H9 (cell line): ENCODE measurements at regions not wholly inside any gene's neighbourhood (a gene's known extent, or its start where the extent isn't known, plus 50 kb on each side); places are given as distances from the start of the nearest gene placed in this dataset.

Source experiments
- DNase-seq: peaks from one replicate; pipeline ENCODE4 v3.0.0-alpha.2; 2017
- H2AFZ ChIP-seq: one replicate; pipeline ENCODE4 v1.6.1; 2013; ENCODE audit warnings: mild to moderate bottlenecking, low read length, control low read depth, moderate library complexity
- H2AK5ac ChIP-seq: 2 replicates; pipeline ENCODE4 v1.6.1; 2013; ENCODE audit warnings: low read length, control low read depth, mixed read lengths; ENCODE audit not compliant: insufficient read length
- H2BK120ac ChIP-seq: one replicate; pipeline ENCODE4 v1.6.1; 2013; ENCODE audit warnings: low read depth, mild to moderate bottlenecking, low read length, control low read depth, inconsistent platforms; ENCODE audit not compliant: poor library complexity, severe bottlenecking
- H2BK12ac ChIP-seq: 2 replicates; pipeline ENCODE4 v1.6.1; 2013; ENCODE audit warnings: low read length, control low read depth, mixed read lengths, low read depth; ENCODE audit not compliant: insufficient read length
- H2BK15ac ChIP-seq: 2 replicates; pipeline ENCODE4 v1.6.1; 2013; ENCODE audit warnings: low read depth, low read length, control low read depth
- H2BK20ac ChIP-seq: one replicate; pipeline ENCODE4 v1.6.1; 2013; ENCODE audit warnings: low read depth, mild to moderate bottlenecking, low read length, control low read depth, inconsistent platforms; ENCODE audit not compliant: poor library complexity, severe bottlenecking
- H2BK5ac ChIP-seq: 2 replicates; pipeline ENCODE4 v1.6.1; 2013; ENCODE audit warnings: low read length, control low read depth, mixed read lengths; ENCODE audit not compliant: insufficient read length
- H3K14ac ChIP-seq: 2 replicates; pipeline ENCODE4 v1.6.1; 2013; ENCODE audit warnings: low read length, control low read depth; ENCODE audit not compliant: insufficient read depth
- H3K18ac ChIP-seq: 2 replicates; pipeline ENCODE4 v1.6.1; 2013; ENCODE audit warnings: low read depth, mild to moderate bottlenecking, mixed read lengths, low read length, control low read depth; ENCODE audit not compliant: insufficient read length
- H3K23ac ChIP-seq: 2 replicates; pipeline ENCODE4 v1.6.1; 2013; ENCODE audit warnings: low read length, control low read depth, mixed read lengths, low read depth; ENCODE audit not compliant: insufficient read length
- H3K23me2 ChIP-seq: 2 replicates; pipeline ENCODE4 v1.6.1; 2013; ENCODE audit warnings: low read depth, mild to moderate bottlenecking, mixed read lengths, low read length, control low read depth; ENCODE audit not compliant: insufficient read length, poor library complexity, severe bottlenecking
- H3K27ac ChIP-seq: 2 replicates; pipeline ENCODE4 v1.5.1; 2013; ENCODE audit warnings: low read length, control low read depth, mixed read lengths, low read depth; ENCODE audit not compliant: insufficient read length
- H3K27me3 ChIP-seq: 2 replicates; pipeline ENCODE4 v1.6.1; 2013; ENCODE audit warnings: low read length, control low read depth, inconsistent platforms; ENCODE audit not compliant: insufficient read depth
- H3K4ac ChIP-seq: 2 replicates; pipeline ENCODE4 v1.6.1; 2013; ENCODE audit warnings: low read depth, mild to moderate bottlenecking, control low read depth, inconsistent platforms, low read length, moderate library complexity
- H3K4me1 ChIP-seq: 2 replicates; pipeline ENCODE4 v1.6.1; 2013; ENCODE audit warnings: low read length, control low read depth, inconsistent platforms; ENCODE audit not compliant: insufficient read depth
- H3K4me2 ChIP-seq: 2 replicates; pipeline ENCODE4 v1.6.1; 2013; ENCODE audit warnings: low read length, control low read depth, mixed read lengths; ENCODE audit not compliant: insufficient read length, insufficient read depth
- H3K56ac ChIP-seq: 2 replicates; pipeline ENCODE4 v1.6.1; 2013; ENCODE audit warnings: low read depth, mild to moderate bottlenecking, mixed read lengths, low read length, control low read depth; ENCODE audit not compliant: insufficient read length
- H3K79me1 ChIP-seq: 2 replicates; pipeline ENCODE4 v1.6.1; 2013; ENCODE audit warnings: low read depth, mild to moderate bottlenecking, moderate library complexity, low read length, control low read depth, inconsistent platforms; ENCODE audit not compliant: insufficient read depth, poor library complexity, severe bottlenecking
- H3K79me2 ChIP-seq: 2 replicates; pipeline ENCODE4 v1.6.1; 2013; ENCODE audit warnings: low read length, control low read depth, inconsistent platforms; ENCODE audit not compliant: insufficient read depth
- H3K9ac ChIP-seq: 2 replicates; pipeline ENCODE4 v1.6.1; 2013; ENCODE audit warnings: low read length, control low read depth, mixed read lengths; ENCODE audit not compliant: insufficient read length; ENCODE audit errors: extremely low read depth
- H3K9me3 ChIP-seq: one replicate; pipeline ENCODE4 v1.6.1; 2013; ENCODE audit warnings: low read depth, low read length, inconsistent platforms; ENCODE audit not compliant: control insufficient read depth
- H3T11ph ChIP-seq: one replicate; pipeline ENCODE4 v1.6.1; 2013; ENCODE audit warnings: mild to moderate bottlenecking, low read length, control low read depth, inconsistent platforms
- H4K20me1 ChIP-seq: one replicate; pipeline ENCODE4 v1.6.1; 2013; ENCODE audit not compliant: control insufficient read depth, insufficient read length, insufficient read depth
- H4K5ac ChIP-seq: 2 replicates; pipeline ENCODE4 v1.6.1; 2013; ENCODE audit warnings: low read depth, mild to moderate bottlenecking, mixed read lengths, low read length, control low read depth; ENCODE audit not compliant: insufficient read length
- H4K8ac ChIP-seq: replicated peaks from 2 replicates; pipeline ENCODE4 v1.6.1; 2013; ENCODE audit warnings: low read length, control low read depth, mixed read lengths, low read depth; ENCODE audit not compliant: insufficient read length
- H4K91ac ChIP-seq: 2 replicates; pipeline ENCODE4 v1.6.1; 2013; ENCODE audit warnings: low read depth, mild to moderate bottlenecking, moderate library complexity, mixed read lengths, low read length, control low read depth; ENCODE audit not compliant: insufficient read length
- H3K27ac Mint-ChIP-seq, 3 experiments: 2 replicates in 2 of 3; 3 replicates in 1 of 3; pipeline ENCODE4 v1.8.0; 2020 to 2021; ENCODE audit warnings: mixed read lengths in 3 of 3, mild to moderate bottlenecking in 1 of 3, moderate library complexity in 1 of 3
- H3K27me3 Mint-ChIP-seq: 2 replicates; pipeline ENCODE4 v1.8.0; 2021; ENCODE audit warnings: low read depth, mild to moderate bottlenecking, moderate library complexity, mixed read lengths
- H3K36me3 Mint-ChIP-seq, 3 experiments: 2 replicates in 2 of 3; 3 replicates in 1 of 3; pipeline ENCODE4 v1.8.0; 2020 to 2021; ENCODE audit warnings: low read depth in 3 of 3, mixed read lengths in 3 of 3; ENCODE audit not compliant: insufficient read depth in 1 of 3
- H3K4me1 Mint-ChIP-seq, 2 experiments: 2 replicates each; pipeline ENCODE4 v1.8.0; 2020; ENCODE audit warnings: mixed read lengths in 2 of 2
- H3K4me3 Mint-ChIP-seq, 2 experiments: 2 replicates in 1 of 2; 3 replicates in 1 of 2; pipeline ENCODE4 v1.8.0; 2020 to 2021; ENCODE audit warnings: mild to moderate bottlenecking in 2 of 2, mixed read lengths in 2 of 2, moderate library complexity in 1 of 2
- H3K9me3 Mint-ChIP-seq, 2 experiments: 2 replicates in 1 of 2; 3 replicates in 1 of 2; pipeline ENCODE4 v1.8.0; 2020; ENCODE audit warnings: mild to moderate bottlenecking in 2 of 2, mixed read lengths in 2 of 2, moderate library complexity in 1 of 2
- CTCF ChIP-seq: fragments of 200-600 bp; sonication (generic); conservative IDR thresholded peaks from 3 replicates; pipeline ENCODE4 v1.8.0; 2021; ENCODE audit warnings: antibody characterized with exemption, mild to moderate bottlenecking
- WGBS: extraction: QIAGEN DNeasy Blood & Tissue Kit; methylation state at CpG from one replicate; pipeline ENCODE4 v1.1.7; 2013; ENCODE audit warnings: missing lambda C conversion rate, low lambda C conversion rate, mixed read lengths; ENCODE audit not compliant: insufficient read length; ENCODE audit errors: extremely low coverage; 5-methylcytosine and 5-hydroxymethylcytosine counted together

- no peak overlapping the region for H3K4me2 ChIP-seq
- H2BK12ac ChIP-seq, result no peak overlapping the region
- no peak overlapping the region for H2BK20ac ChIP-seq
- no peak overlapping the region for H3K18ac ChIP-seq
- no peak for DNase-seq
- H4K8ac ChIP-seq, result no peak overlapping the region
- H3K27ac ChIP-seq, result no peak overlapping the region
- no peak overlapping the region for H2AFZ ChIP-seq
- no peak overlapping the region for H3K4ac ChIP-seq
- H2AK5ac ChIP-seq, result no peak overlapping the region
- Mint-ChIP-seq H3K9me3 (no peaks in the 10 kb centered on the region), H3K4me1 (no peaks in the 10 kb centered on the region), H3K27ac (no peak overlapping the region), H3K36me3 (no peaks in the 10 kb centered on the region), H3K27me3 (no peaks in the 10 kb centered on the region; the same call in 1 of the 2 replicates), H3K4me3 (no peak overlapping the region)
- no peak overlapping the region for H3K9ac ChIP-seq
- WGBS, result no CpG with 5 or more reads among the region's 4 CpGs
- no peaks in the 10 kb centered on the region for H4K20me1 ChIP-seq
- no peak overlapping the region for H4K5ac ChIP-seq
- no peaks in the 10 kb centered on the region for H3K79me1 ChIP-seq
- no peaks in the 10 kb centered on the region for H3K23me2 ChIP-seq
- no peak overlapping the region for H2BK120ac ChIP-seq
- no peaks in the 10 kb centered on the region for H3K79me2 ChIP-seq
- no peak overlapping the region for H3T11ph ChIP-seq
- H4K91ac ChIP-seq, result no peak overlapping the region
- no peak overlapping the region for H3K14ac ChIP-seq
- no peak overlapping the region for H2BK5ac ChIP-seq
- H2BK15ac ChIP-seq, result no peak overlapping the region
- H3K9me3 ChIP-seq, result no peaks in the 10 kb centered on the region
- no peak overlapping the region for H3K23ac ChIP-seq
- TF ChIP-seq CTCF, result no peak
- H3K56ac ChIP-seq, result no peak overlapping the region
- no peaks in the 10 kb centered on the region for H3K27me3 ChIP-seq
- H3K4me1 ChIP-seq, result no peaks in the 10 kb centered on the region
Measured at GRCh38 chr12:84172823-84173424, 739.7 kb downstream of the SLC6A15 start.
